GM12872 (cell line): ENCODE measurements at regions not wholly inside any gene's neighbourhood (a gene's known extent, or its start where the extent isn't known, plus 50 kb on each side); places are given as distances from the start of the nearest gene placed in this dataset.

ENCODE experiments used
- TF ChIP-seq, protein P1 (sequence below): IDR thresholded peaks from 3 replicates; pipeline ENCODE4 v1.5.1; 2011; ENCODE audit warnings: low read depth, mild to moderate bottlenecking, low read length, moderate library complexity; ENCODE audit not compliant: insufficient read depth

DNA sequence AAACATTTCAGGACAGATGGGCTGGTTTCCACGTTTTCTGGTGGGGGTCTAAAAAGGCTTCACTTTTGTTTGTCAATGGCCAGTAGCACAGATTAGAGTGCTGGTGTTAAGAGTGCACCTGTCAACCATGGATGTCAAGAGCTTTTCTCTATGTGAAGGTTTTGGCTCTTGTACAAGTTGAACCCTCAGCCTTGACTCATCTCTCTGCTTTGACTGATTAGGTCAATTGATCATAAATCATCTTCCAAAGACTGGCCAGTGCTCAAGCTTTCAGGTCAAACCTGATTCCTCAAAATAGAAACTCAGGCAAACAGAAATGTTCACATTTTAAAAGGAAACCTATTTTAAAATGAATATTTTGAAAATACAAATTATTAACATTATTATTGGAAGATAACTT is 59.6 kb upstream of the SP4 start:
- TF ChIP-seq, protein P1, sequence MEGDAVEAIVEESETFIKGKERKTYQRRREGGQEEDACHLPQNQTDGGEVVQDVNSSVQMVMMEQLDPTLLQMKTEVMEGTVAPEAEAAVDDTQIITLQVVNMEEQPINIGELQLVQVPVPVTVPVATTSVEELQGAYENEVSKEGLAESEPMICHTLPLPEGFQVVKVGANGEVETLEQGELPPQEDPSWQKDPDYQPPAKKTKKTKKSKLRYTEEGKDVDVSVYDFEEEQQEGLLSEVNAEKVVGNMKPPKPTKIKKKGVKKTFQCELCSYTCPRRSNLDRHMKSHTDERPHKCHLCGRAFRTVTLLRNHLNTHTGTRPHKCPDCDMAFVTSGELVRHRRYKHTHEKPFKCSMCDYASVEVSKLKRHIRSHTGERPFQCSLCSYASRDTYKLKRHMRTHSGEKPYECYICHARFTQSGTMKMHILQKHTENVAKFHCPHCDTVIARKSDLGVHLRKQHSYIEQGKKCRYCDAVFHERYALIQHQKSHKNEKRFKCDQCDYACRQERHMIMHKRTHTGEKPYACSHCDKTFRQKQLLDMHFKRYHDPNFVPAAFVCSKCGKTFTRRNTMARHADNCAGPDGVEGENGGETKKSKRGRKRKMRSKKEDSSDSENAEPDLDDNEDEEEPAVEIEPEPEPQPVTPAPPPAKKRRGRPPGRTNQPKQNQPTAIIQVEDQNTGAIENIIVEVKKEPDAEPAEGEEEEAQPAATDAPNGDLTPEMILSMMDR = no peak

DNA sequence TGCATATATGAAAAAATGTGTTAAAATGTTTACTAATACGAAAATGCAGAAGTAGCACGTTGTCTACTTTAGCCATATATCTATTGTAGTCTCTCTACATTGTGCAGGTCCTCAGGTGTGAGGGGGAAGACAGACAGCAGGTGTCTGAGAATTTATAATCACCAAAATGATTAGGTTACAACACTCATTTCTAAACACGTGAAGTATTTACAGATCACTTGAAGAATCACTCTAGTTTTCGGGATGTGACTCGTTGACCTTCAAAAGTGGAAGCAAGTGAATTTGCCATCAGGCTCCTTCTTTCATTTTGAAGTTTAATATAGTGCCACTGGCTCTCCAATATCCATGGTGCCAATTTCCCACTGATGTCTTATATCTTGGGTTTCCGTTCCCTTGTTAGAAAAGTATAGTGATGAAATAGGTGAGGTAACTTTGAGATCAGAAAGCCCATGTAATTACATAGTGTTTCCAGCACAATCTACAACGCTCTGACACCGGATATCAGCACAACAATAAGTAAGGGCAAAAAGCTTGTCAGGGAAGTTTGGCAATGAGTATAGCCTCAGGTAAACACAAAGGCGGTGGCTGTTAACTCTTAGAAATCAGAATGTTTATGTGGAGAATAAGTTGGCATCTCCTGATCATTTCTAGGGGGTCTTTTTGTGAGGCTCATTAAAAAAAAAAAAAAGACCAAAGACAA is 57.5 kb upstream of the SP4 start:
- TF ChIP-seq, protein P1 = no peak

GRCh38 chr7:21371360-21371759 is 56.5 kb upstream of the SP4 start:
- TF ChIP-seq, protein P1 = no peak

- TF ChIP-seq, protein P1 = no peak
These were observed 54.9 kb upstream of the SP4 start for GRCh38 chr7:21373031-21373430.

- TF ChIP-seq, protein P1 = no peak
These were observed 53.7 kb upstream of the SP4 start for GRCh38 chr7:21374134-21374533.

DNA sequence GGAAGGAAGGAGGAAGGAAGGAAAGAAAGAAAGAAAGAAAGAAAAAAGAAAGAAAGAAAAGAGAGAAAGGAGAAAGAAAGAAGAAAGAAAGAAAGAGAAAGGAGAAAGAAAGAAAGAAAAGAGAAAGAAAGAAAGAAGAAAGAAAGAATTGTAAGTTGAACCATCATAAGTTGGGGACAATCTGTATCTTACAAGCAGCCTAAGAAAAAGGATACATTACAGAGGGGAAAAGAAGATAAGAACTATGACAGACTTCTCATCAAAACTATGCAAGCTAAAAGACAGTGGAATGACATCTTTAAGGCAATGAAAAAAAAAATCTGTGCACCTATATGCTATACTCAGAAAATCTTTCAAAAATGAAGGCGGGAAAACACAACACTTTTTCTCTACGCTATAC is 50.3 kb upstream of the SP4 start:
- TF ChIP-seq, protein P1 = no peak
